Thyroid gland (tissue), 4 donors: ENCODE measurements at regions not wholly inside any gene's neighbourhood (a gene's known extent, or its start where the extent isn't known, plus 50 kb on each side); places are given as distances from the start of the nearest gene placed in this dataset.

Source experiments
- CTCF ChIP-seq, 6 experiments: fragments of 200-600 bp in 3 of 6; fragments of 450-650 bp in 3 of 6; sonication (generic) in 3 of 6; IDR thresholded peaks; one replicate each; pipeline ENCODE4 v1.5.1; 2016 to 2019; ENCODE audit warnings: antibody characterized with exemption in 6 of 6, mild to moderate bottlenecking in 2 of 6, inconsistent platforms in 1 of 6, moderate library complexity in 1 of 6
- POLR2A ChIP-seq, 2 donors: fragments of 450-650 bp; IDR thresholded peaks; one replicate each; pipeline ENCODE4 v1.6.1; 2017; ENCODE audit warnings: antibody characterized with exemption in 2 of 2, mild to moderate bottlenecking in 2 of 2, moderate library complexity in 1 of 2

GRCh38 chr1:40928699-40929098, 50.8 kb upstream of the CTPS1 start:
- TF ChIP-seq CTCF (IDR thresholded peaks at IDR 0.05), result no peak
- no peak for TF ChIP-seq POLR2A (IDR thresholded peaks at IDR 0.05)
